ENCODE measurements at regions not wholly inside any gene's neighbourhood (a gene's known extent, or its start where the extent isn't known, plus 50 kb on each side); places are given as distances from the start of the nearest gene placed in this dataset.
A peak's percentile ranks its signal among the peaks of the same experiment; 100 is the strongest.

GRCh38 chr20:20933142-20933958, 172.8 kb downstream of the LINC00237 start:
- no peak for DNase-seq

GRCh38 chr20:20932156-20932555, 174.0 kb downstream of the LINC00237 start:
- DNase-seq = no peak

GRCh38 chr20:20931632-20932031, 174.5 kb downstream of the LINC00237 start:
- no peak for DNase-seq

- no peak for DNase-seq
These were observed 175.1 kb downstream of the LINC00237 start for GRCh38 chr20:20931024-20931423.

- no peak for DNase-seq
These were observed 175.7 kb downstream of the LINC00237 start for GRCh38 chr20:20930500-20930899.

GRCh38 chr20:20929341-20929740, 176.8 kb downstream of the LINC00237 start:
- no peak for DNase-seq

GRCh38 chr20:20926222-20926905, 179.8 kb downstream of the LINC00237 start:
- DNase-seq = no peak

GRCh38 chr20:20920433-20920832, 185.7 kb downstream of the LINC00237 start:
- no peak for DNase-seq

- no peak for DNase-seq
These were observed 190.3 kb downstream of the LINC00237 start for GRCh38 chr20:20915844-20916243.

- no peak for DNase-seq
These were observed 192.0 kb upstream of the RALGAPA2 start for GRCh38 chr20:20904501-20904831.

- DNase-seq = no peak
These were observed 191.5 kb upstream of the RALGAPA2 start for GRCh38 chr20:20903773-20904500.

- no peak for DNase-seq
These were observed 185.5 kb upstream of the RALGAPA2 start for GRCh38 chr20:20897922-20898321.

GRCh38 chr20:20897145-20897544, 184.7 kb upstream of the RALGAPA2 start:
- DNase-seq = peak; percentile 55

GRCh38 chr20:20896606-20897005, 184.2 kb upstream of the RALGAPA2 start:
- DNase-seq = no peak

GRCh38 chr20:20895537-20895936, 183.1 kb upstream of the RALGAPA2 start:
- no peak for DNase-seq

- no peak for DNase-seq
These were observed 182.3 kb upstream of the RALGAPA2 start for GRCh38 chr20:20894753-20895152.

- no peak for DNase-seq
These were observed 181.8 kb upstream of the RALGAPA2 start for GRCh38 chr20:20894280-20894679.

GRCh38 chr20:20892328-20892727, 179.9 kb upstream of the RALGAPA2 start:
- DNase-seq = no peak

GRCh38 chr20:20890751-20891150, 178.3 kb upstream of the RALGAPA2 start:
- DNase-seq = no peak

GRCh38 chr20:20888936-20889335, 176.5 kb upstream of the RALGAPA2 start:
- no peak for DNase-seq

GRCh38 chr20:20888266-20888656, 175.8 kb upstream of the RALGAPA2 start:
- no peak for DNase-seq

- peak; percentile 68 for DNase-seq
These were observed 175.3 kb upstream of the RALGAPA2 start for GRCh38 chr20:20887593-20888265.

GRCh38 chr20:20881808-20882207, 169.4 kb upstream of the RALGAPA2 start:
- no peak for DNase-seq
